Gastroesophageal sphincter (tissue), 4 donors: ENCODE measurements at regions not wholly inside any gene's neighbourhood (a gene's known extent, or its start where the extent isn't known, plus 50 kb on each side); places are given as distances from the start of the nearest gene placed in this dataset.
A peak's percentile ranks its signal among the peaks of the same experiment; 100 is the strongest.

Experiments used
- ATAC-seq: fragments of 150-250 bp; one replicate; pipeline ENCODE4 v1.9.1; 2016; ENCODE audit warnings: mild to moderate bottlenecking, moderate library complexity
- H3K27ac ChIP-seq, 4 donors: fragments of 200-600 bp; sonication (generic) in 3 of 4; 1 replicate in 3 of 4; 2 replicates in 1 of 4; pipeline ENCODE4 v1.5.1; 2016 to 2019
- H3K27me3 ChIP-seq: fragments of 200-600 bp; sonication (generic); one replicate; pipeline ENCODE4 v1.5.1; 2019
- H3K36me3 ChIP-seq, 2 donors: fragments of 200-600 bp; sonication (generic); one replicate each; pipeline ENCODE4 v1.5.1; 2019; ENCODE audit warnings: control low read depth in 1 of 2
- H3K4me1 ChIP-seq, 3 donors: fragments of 200-600 bp; sonication (generic); 1 replicate in 2 of 3; 2 replicates in 1 of 3; pipeline ENCODE4 v1.5.1; 2016 to 2019; ENCODE audit warnings: control low read depth in 2 of 3
- H3K4me3 ChIP-seq, 2 donors: fragments of 200-600 bp; sonication (generic); one replicate each; pipeline ENCODE4 v1.5.1; 2019; ENCODE audit warnings: mild to moderate bottlenecking in 1 of 2, moderate library complexity in 1 of 2
- H3K9me3 ChIP-seq, 3 donors: fragments of 200-600 bp; sonication (generic); one replicate each; pipeline ENCODE4 v1.5.1; 2017 to 2019; ENCODE audit warnings: control low read depth in 2 of 3
- CTCF ChIP-seq, 4 experiments: fragments of 200-600 bp in 2 of 4; fragments of 450-650 bp in 2 of 4; sonication (generic) in 1 of 4; IDR thresholded peaks; one replicate each; pipeline ENCODE4 v1.5.1; 2017 to 2019; ENCODE audit warnings: antibody characterized with exemption in 4 of 4, mild to moderate bottlenecking in 2 of 4, moderate library complexity in 2 of 4
- EP300 ChIP-seq: sonication (generic); formaldehyde crosslinking; IDR thresholded peaks from one replicate; pipeline ENCODE4 v1.6.1; 2017; ENCODE audit warnings: antibody characterized with exemption, mild to moderate bottlenecking
- POLR2A ChIP-seq, 2 donors: fragments of 450-650 bp; IDR thresholded peaks; one replicate each; pipeline ENCODE4 v1.6.1; 2017; ENCODE audit warnings: antibody characterized with exemption in 2 of 2, mild to moderate bottlenecking in 2 of 2, moderate library complexity in 1 of 2
- POLR2AphosphoS5 ChIP-seq: sonication (generic); formaldehyde crosslinking; IDR thresholded peaks from one replicate; pipeline ENCODE4 v1.6.1; 2017; ENCODE audit warnings: antibody characterized with exemption
- WGBS, 2 donors: methylation state at CpG; one replicate each; pipeline ENCODE4 v1.1.5; 2018; ENCODE audit warnings: low coverage in 1 of 2; 5-methylcytosine and 5-hydroxymethylcytosine counted together

DNA sequence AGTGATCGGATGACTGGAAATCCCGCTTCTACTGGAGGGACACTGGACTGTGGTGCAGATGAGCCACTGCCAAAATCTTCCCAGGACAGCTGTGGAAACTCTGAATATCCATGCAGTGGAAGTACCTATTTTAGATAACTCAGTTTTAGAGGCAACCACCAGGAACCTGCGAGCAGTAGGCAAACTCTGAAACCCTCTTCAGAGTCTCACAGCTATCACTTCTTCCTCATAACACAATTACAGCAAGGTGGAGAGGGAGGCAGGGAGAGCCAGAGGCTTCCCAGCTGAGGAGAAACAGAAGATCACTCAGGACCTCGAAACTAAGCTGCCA, 322.8 kb upstream of the NT5E start:
- Histone ChIP-seq H3K27me3 (peaks cover 11% of the 10 kb centered on the region), H3K9me3 (no peaks in the 10 kb centered on the region), H3K4me3 (no peak overlapping the region), H3K36me3 (no peaks in the 10 kb centered on the region), H3K27ac (no peak overlapping the region), H3K4me1 (no peaks in the 10 kb centered on the region)
- ATAC-seq, result no peak
- WGBS, 2 donors, result 43 to 88% methylated on average over 1 to 2 of the region's 4 CpGs
- TF ChIP-seq CTCF (IDR thresholded peaks at IDR 0.05), result no peak
- no peak for TF ChIP-seq POLR2AphosphoS5
- TF ChIP-seq POLR2A (IDR thresholded peaks at IDR 0.05), result no peak
- no peak for TF ChIP-seq EP300

GRCh38 chr6:85126485-85127167, 323.3 kb upstream of the NT5E start:
- TF ChIP-seq CTCF (IDR thresholded peaks at IDR 0.05) (peak; percentile 26 to 63 (median 36)), EP300 (no peak)
- Histone ChIP-seq H3K27ac (no peak overlapping the region), H3K9me3 (no peaks in the 10 kb centered on the region), H3K4me3 (no peak overlapping the region), H3K36me3 (no peaks in the 10 kb centered on the region), H3K27me3 (peaks cover 11% of the 10 kb centered on the region), H3K4me1 (no peaks in the 10 kb centered on the region)
- ATAC-seq, result peak; percentile 46
- WGBS, 2 donors, result 31 to 42% methylated on average over 5 to 11 of the region's 11 CpGs

GRCh38 chr6:85125526-85125925, 324.4 kb upstream of the NT5E start:
- Histone ChIP-seq H3K27ac (no peak overlapping the region), H3K36me3 (no peaks in the 10 kb centered on the region), H3K27me3 (peaks cover 11% of the 10 kb centered on the region), H3K4me1 (no peaks in the 10 kb centered on the region), H3K9me3 (no peaks in the 10 kb centered on the region), H3K4me3 (no peak overlapping the region)
- ATAC-seq, result no peak
- no peak for TF ChIP-seq EP300
- WGBS, 2 donors, result 42 to 72% methylated on average over 3 of the region's 3 CpGs

DNA sequence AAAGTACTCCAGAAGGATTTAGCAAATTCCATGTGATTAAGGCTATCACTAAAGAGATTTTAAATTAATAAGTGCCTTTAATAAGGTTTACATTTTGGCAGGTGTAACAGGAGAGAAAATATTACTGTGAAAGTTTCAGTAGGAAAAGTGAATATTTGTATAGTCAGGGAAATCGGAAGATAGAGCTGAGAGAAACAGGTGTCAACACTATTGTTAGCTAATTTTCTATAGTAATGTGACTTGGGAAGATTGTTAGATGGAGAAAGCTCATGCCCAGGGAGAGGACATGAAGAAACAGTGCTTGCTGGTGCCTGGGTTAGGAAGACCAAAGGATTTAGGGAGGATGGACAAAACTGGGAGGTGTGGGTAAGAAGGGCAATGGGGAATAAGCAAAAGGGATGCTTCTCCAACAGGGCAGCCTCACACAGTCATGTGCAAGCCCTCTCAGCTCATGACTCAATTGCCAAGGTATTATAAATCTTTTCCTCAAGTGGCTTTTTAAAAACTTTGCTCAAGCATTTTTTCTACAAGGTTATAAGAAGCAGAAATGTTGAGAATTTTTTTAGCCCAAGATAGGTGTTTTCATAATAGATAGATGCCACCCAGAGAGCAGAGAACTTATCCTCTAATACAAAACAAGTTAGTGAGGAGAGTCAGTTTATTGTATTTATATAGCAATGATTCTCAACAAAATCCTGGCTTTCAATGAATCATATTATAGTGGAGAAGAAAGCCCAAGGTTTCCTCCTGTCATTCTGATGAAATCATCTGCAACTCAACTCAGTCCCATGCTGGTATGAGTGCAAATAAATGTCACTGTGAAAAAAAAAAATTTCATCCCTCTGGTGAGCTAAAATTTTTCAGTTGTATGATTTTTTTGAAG, 325.2 kb upstream of the NT5E start:
- H3K36me3 ChIP-seq, result no peaks in the 10 kb centered on the region
- H3K27me3 ChIP-seq, result peaks cover 11% of the 10 kb centered on the region
- H3K4me1 ChIP-seq, result no peaks in the 10 kb centered on the region
- WGBS, 2 donors, result 74 to 100% methylated on average over 1 of the region's 1 CpG
- H3K27ac ChIP-seq, result no peak overlapping the region
- TF ChIP-seq EP300 (no peak), CTCF (IDR thresholded peaks at IDR 0.05) (no peak), POLR2A (IDR thresholded peaks at IDR 0.05) (no peak), POLR2AphosphoS5 (no peak)
- H3K9me3 ChIP-seq, result no peaks in the 10 kb centered on the region
- no peak for ATAC-seq
- H3K4me3 ChIP-seq, result no peak overlapping the region

DNA sequence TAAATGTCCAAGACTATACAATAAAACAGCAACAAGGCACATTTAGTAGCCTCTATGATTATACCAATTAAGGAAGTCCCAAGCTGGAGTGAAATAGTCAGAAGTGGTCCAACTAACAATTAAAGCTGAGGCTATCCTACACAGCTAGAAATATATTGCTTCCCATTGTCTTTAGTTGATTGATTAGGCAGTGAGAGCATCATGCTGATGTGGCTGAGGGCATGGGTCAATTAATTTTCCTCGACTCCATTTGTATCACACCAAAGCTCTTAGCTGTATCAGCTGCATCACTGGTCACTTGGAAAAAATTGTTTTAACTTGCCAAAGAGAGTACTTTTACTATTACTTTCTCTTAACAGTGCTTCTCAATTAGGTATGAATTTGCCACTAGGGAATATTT, 328.7 kb upstream of the NT5E start:
- ATAC-seq, result no peak
- no peaks in the 10 kb centered on the region for H3K27me3 ChIP-seq
- H3K4me3 ChIP-seq, result no peak overlapping the region
- 36% methylated on average over 1 of the region's 1 CpG; no CpG with 5 or more reads in 1 of the 2 donors for WGBS, 2 donors
- H3K4me1 ChIP-seq, result no peaks in the 10 kb centered on the region
- TF ChIP-seq CTCF (IDR thresholded peaks at IDR 0.05) (no peak), POLR2AphosphoS5 (no peak), POLR2A (IDR thresholded peaks at IDR 0.05) (no peak), EP300 (no peak)
- H3K36me3 ChIP-seq, result no peaks in the 10 kb centered on the region
- no peaks in the 10 kb centered on the region for H3K9me3 ChIP-seq
- H3K27ac ChIP-seq, result no peak overlapping the region
